Activated CD8-positive, alpha-beta memory T cell treated with anti-CD3 and anti-CD28 coated beads for 24 hours (primary cell): ENCODE measurements at regions not wholly inside any gene's neighbourhood (a gene's known extent, or its start where the extent isn't known, plus 50 kb on each side); places are given as distances from the start of the nearest gene placed in this dataset.
"Not testable (repeated sequence)": the region's sequence is repeated elsewhere in the genome, so short reads cannot be mapped to it uniquely, and the experiment has no call there.

ENCODE experiments used
- DNase-seq: peaks from one replicate; pipeline ENCODE4 v3.0.0-alpha.2; 2020

GRCh38 chr11:29480981-29481380 lies 535.8 kb downstream of the KCNA4 start:
- DNase-seq: no peak

GRCh38 chr11:29458252-29458651 lies 558.6 kb downstream of the KCNA4 start:
- DNase-seq: no peak

- DNase-seq: no peak
Observed at GRCh38 chr11:29452146-29452545, 564.7 kb downstream of the KCNA4 start.

DNA sequence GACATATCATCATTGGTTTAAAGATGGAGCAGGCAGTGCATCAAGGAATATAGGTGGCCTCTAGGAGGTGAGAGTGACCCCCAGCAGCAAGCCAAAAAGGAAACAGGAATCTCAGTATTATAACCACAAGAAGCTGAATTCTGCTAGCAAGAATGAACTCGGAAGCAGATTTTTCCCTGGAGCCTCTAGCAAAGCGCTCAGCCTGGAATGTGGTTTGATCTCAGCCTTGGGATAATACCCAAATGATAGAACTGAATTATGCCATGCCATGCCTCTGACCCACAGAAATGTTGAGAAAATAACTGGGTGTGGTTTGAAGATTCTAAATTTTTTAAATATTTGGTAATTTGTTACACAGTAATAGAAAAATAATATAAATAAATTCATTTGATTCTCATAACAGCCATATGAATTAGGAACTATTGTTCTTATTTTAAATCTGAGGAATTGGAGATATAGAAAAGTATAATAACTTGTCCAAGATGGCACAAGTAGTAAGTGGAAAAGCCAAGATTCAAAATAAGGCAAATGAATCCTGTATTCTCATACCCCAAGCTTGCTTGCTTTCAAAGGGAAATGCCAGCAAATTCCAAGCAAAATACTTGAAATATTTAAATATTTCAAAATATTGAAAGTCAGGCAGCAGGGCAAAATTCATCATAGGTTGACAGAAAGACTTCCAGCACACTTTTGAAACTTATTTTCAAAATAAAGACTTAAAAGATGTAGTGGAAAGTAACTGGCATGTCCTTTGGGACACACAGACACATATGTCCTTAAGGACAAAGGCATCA lies 567.4 kb downstream of the KCNA4 start:
- no peak for DNase-seq

GRCh38 chr11:29448246-29448877 lies 568.5 kb downstream of the KCNA4 start:
- DNase-seq: no peak

- DNase-seq: no peak
Observed at GRCh38 chr11:29447821-29448220, 569.0 kb downstream of the KCNA4 start.

- no peak for DNase-seq
Observed at GRCh38 chr11:29446132-29446531, 570.7 kb downstream of the KCNA4 start.

DNA sequence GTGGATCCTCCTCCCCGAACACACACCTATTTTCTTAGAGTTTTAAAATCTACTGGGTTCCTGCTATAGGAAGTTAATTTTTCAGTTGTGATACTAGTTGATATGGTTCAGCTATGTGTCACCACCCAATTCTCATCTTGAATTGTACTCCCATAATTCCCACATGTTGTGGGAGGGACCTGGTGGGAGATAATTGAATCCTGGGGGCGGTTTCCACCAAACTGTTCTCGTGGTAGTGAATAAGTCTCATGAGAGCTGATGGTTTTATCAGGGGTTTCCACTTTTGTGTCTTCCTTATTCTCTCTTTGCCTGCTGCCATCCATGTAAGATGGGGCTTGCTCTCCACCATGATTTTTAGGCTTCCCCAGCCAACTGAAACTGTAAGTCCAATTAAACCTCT lies 571.6 kb downstream of the KCNA4 start:
- DNase-seq: not testable (repeated sequence)

DNA sequence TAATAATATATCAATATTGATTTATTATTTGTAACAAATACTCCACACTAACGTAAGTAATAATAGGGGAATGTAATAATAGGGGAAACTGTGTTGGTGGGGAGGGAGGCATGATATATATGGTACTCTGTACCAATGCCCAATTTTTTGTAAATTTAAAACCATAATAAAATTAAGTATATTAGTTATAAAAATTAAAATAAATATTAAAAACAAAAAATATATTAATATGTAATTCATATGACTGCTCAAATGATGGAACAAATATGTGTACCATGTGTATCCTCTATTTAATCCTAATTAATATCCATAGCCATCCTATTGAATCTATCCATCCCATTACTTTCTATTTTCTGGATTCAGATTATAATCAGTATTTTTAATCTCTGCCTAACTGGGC lies 578.0 kb downstream of the KCNA4 start:
- DNase-seq: no peak

GRCh38 chr11:29435421-29435820 lies 581.4 kb downstream of the KCNA4 start:
- DNase-seq: no peak

DNA sequence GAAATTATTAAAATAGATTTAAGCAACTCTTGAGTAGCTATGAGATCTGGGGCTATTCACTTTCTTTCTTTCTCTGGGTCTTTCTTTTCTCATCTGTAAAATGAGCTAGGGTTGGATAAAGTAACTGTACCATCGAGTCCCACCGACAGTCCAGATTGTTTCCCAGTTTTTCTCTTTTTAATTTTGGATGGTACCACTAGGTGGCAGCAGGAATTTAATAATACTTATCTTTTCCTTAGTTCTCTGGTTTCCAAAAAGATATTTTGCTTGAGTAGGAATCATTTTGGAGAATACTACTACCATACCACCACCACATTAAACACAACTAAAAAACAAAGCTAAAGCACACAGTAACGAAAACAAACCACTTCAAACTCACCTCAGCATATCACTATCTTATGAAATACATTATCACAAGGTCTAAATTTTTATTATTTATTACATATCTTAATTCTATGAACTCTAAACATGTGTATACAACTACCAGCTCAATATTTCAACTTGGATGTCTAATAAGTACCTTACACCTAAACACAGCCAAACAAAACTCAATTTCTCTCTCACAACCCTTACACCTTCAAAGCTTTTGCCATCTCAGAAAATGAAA lies 584.0 kb downstream of the KCNA4 start:
- no peak for DNase-seq

DNA sequence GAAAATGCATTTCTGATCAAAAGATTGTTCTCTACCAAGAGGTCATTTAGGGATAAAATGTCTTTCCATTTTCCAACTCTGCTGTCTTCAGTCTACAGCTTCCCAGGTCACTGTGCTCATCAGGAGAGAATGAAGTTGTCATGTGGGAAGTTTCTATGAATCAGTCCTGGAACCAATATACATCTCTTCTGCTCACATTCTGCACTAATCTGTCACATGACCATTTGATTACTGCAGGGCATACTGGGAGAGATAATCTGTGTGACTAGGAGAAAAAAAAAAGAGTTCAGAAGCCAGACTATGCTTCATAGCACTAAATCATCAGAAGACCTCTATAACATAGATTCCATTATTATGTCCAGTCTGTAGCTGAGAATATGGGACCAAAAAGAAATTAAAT lies 611.5 kb downstream of the KCNA4 start:
- no peak for DNase-seq

DNA sequence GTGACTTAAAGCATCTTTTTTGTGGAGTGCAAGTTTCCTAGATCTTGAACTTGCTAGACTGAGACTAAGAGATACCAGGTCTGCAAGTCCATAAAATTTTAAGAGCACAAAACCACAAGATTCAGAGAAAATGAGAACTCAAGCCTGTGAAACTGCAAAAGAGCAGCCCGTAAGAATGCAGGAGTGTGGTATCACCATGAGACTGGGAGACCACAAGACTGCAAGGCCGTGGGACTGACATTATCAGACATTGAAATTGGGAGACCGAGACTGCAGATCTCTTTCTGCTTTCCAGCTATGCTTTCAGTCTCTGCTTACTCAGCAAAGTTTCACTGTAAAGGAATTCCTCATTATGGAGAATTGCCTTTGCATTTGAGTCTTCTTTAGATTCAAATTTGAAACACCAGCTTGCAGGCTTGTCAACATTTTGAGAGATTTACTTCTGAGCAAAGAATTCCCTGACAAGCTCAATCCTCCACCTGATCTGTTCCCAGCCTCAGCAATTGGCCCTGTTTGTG lies 621.2 kb downstream of the KCNA4 start:
- no peak for DNase-seq

GRCh38 chr11:29389793-29390192 lies 627.0 kb downstream of the KCNA4 start:
- DNase-seq: no peak

- no peak for DNase-seq
Observed at GRCh38 chr11:29373725-29374124, 643.1 kb downstream of the KCNA4 start.

GRCh38 chr11:29368126-29368525 lies 648.7 kb downstream of the KCNA4 start:
- no peak for DNase-seq

DNA sequence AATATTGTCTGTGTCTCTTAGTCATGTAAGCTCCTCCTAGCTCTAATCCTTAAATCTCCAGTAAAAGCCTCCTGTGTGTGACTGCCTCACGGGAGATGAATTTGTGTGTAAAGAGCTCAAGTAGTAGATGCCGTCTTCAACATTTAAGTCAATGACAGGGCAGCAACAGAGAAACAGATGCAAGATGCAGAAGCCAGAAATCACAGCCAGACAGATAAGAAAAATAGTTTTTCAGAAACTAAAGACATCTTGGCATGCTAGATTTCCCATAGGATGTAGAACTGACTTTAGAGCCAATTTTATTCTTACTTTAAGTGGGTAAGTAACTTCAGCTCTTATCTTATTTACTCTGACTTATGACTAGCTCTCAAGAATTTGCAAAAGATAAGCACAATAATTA lies 652.8 kb downstream of the KCNA4 start:
- no peak for DNase-seq

GRCh38 chr11:29361369-29361768 lies 655.5 kb downstream of the KCNA4 start:
- no peak for DNase-seq

DNA sequence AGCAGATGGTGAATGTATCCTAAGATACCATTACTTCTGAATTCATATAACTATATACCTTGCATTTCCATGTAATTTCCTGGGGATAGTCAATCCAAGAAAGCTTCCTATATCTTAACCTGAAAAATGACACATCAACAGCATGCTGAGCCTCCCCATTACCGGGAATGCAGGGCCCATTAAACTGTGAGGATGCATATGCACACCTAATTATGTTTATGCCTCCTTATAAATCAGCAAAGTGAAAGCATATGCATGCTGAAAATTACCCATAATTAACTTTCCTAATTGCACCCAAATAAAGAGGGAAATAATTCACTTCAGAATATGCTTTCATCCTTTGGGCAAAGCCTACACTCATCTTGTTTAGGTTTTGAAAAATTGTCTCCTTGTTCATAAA lies 663.0 kb downstream of the KCNA4 start:
- no peak for DNase-seq

- DNase-seq: no peak
Observed at GRCh38 chr11:29352273-29352795, 664.5 kb downstream of the KCNA4 start.

DNA sequence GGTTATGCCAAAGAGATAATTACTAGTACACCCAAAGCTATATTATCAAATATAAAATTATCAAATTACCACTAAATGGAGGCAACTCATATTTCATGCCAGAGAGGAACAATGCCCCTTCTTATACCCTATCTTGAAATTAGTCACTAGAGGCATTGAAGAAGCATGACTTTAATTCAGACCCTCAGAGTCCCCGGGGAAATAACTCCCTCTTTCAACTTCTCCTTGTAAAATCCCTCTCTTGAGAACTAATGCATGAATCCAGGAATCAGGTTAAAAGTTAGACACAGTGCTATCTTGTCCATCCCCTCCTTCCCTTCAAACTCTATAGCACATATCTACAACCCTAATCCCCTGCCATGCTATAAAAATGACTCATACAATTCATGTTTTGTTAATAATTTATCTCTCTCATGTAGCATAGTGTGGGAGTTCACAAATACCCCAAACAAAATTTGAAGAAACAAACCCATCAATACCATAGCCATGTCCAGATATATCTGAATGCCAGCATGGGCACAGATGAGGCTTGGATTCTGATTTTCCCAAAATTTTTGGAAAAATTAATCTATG lies 665.4 kb downstream of the KCNA4 start:
- DNase-seq: no peak

DNA sequence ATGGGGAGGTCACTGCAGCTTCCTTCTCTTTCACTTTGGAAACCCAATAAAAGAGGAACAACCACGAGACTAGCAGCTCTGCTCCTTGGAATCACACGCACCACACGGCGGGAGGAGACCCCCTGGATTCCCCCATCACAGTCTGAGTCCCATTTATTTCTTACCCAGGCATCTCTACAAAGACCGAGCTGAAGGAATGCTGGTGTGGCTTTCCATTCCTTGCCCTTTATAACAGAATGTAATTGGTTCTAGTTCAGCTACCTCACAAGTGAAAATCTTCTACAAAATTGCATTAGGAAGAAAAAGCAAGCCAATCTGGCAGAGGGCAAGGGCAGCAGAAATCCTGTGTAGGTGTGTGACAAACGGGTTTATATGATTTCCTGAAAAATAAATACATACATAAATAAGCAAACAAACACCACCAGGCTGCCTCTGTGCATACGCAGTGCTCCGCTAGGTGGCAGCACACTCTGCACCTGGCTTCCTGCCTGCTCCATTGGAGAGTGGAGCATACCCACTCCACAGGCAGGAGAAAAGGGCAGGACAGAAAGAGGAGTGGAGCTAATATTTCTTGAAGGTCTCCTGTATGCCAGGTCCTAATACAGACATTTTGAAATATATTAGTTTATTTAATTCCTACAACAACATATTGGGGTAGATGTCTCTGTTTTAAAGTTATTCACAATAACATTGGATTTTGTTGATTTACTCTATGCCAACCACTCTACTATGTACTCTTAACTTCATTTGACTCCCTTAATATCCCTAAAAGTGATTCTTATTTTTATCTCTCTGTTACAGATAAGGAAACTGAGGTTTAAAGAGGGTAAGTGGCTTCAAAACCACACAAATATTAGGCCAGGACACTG lies 673.1 kb downstream of the KCNA4 start:
- peak; percentile 55 for DNase-seq
